ENCODE measurements at regions not wholly inside any gene's neighbourhood (a gene's known extent, or its start where the extent isn't known, plus 50 kb on each side); places are given as distances from the start of the nearest gene placed in this dataset.
"Not testable (repeated sequence)": the region's sequence is repeated elsewhere in the genome, so short reads cannot be mapped to it uniquely, and the experiment has no call there.

DNA sequence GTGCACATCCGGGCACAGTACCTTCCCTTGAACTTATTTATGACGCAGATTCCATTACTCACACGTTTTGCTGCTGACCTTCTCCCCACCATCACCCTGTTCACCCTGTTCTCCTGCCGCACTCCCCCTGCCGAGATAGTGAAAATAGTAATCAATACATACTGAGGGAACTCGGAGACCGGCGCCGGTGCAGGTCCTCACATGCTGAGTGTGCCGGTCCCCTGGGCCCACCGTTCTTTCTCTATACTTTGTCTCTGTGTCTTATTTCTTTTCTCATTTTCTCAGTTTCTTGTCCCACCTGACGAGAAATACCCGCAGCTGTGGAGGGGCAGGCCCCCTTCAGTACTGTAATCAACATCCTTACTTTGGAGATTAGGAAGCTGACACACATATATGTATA, 1337.1 kb upstream of the PABPC4L start:
- no peaks in the 10 kb centered on the region for H3K27me3 ChIP-seq (ENCODE audit: control insufficient read depth, insufficient read depth, low read length)
- H3K36me3 ChIP-seq (ENCODE audit: control insufficient read depth, insufficient read depth, low read length), result no peaks in the 10 kb centered on the region
- H3K4me1 ChIP-seq (ENCODE audit: control insufficient read depth, insufficient read depth, low read length), result no peaks in the 10 kb centered on the region
- H3K9me3 ChIP-seq (ENCODE audit: control insufficient read depth, insufficient read depth, low read length), result no peaks in the 10 kb centered on the region
- H3K9ac ChIP-seq (ENCODE audit: low read depth, low read length), result no peak overlapping the region
- no peak overlapping the region for H3K4me3 ChIP-seq (ENCODE audit: low read depth, low read length)

DNA sequence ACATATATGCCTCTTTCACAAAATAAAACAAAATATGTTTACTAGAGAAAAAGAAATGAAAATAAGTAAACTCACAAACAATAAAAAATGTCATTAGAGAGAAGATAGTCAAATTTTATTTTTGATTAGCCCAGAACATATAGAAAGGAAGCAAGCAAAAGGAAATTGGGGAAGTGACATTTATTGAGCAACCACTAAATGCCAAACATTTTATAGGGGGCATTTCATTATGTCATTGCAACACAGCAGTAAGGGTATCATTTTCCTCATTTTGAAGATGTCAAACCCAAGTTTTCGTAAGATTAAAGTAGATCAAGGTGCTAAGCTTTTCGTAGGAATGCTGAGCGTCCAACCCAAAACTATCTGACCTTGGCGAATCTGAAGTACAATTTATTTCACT, 1331.5 kb upstream of the PABPC4L start:
- H3K9me3 ChIP-seq (ENCODE audit: control insufficient read depth, insufficient read depth, low read length), result no peaks in the 10 kb centered on the region
- H3K4me1 ChIP-seq (ENCODE audit: control insufficient read depth, insufficient read depth, low read length), result no peaks in the 10 kb centered on the region
- H3K36me3 ChIP-seq (ENCODE audit: control insufficient read depth, insufficient read depth, low read length), result no peaks in the 10 kb centered on the region
- H3K4me3 ChIP-seq (ENCODE audit: low read depth, low read length), result no peak overlapping the region
- no peaks in the 10 kb centered on the region for H3K27me3 ChIP-seq (ENCODE audit: control insufficient read depth, insufficient read depth, low read length)
- H3K9ac ChIP-seq (ENCODE audit: low read depth, low read length), result no peak overlapping the region

DNA sequence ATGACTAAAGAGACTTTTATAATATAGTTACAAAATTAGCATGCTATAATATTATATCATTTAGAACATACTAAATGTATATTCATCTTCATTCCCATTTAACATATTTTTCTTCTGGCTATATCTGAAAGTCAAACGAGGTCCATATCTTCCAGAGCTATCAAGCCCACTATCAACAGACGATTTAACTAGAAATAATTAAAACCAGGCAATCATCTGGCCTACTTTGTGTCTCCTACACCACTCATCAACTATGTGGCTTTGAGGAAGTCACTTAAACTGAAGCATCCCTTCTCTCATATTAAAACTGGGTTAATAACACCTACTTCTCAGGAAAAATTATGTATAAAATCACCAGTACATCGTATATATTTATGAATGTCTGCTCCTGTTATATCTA, 1330.5 kb upstream of the PABPC4L start:
- H3K9ac ChIP-seq (ENCODE audit: low read depth, low read length), result no peak overlapping the region

DNA sequence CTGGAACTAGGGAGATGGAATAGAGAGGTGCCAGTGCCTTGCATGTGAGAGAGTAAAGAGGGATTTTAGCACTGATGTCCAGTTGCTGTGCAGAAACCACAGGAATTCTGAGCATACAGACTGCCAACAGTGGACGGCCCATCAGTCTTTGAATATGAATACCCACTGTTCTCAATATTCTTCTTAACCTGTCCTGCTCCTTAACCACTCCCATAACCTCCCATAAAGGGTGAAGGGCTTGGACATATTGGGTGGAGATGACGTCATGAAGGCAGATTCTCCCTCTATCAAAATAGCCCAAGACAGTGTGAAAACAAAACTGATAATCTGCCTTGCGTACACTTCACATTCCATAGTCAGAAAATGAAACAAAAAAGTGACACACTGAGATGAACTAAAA, 1313.7 kb upstream of the PABPC4L start:
- Histone ChIP-seq H3K4me3 (ENCODE audit: low read depth, low read length) (no peak overlapping the region), H3K4me1 (ENCODE audit: control insufficient read depth, insufficient read depth, low read length) (no peaks in the 10 kb centered on the region), H3K9ac (ENCODE audit: low read depth, low read length) (no peak overlapping the region), H3K27me3 (ENCODE audit: control insufficient read depth, insufficient read depth, low read length) (no peaks in the 10 kb centered on the region), H3K36me3 (ENCODE audit: control insufficient read depth, insufficient read depth, low read length) (no peaks in the 10 kb centered on the region), H3K9me3 (ENCODE audit: control insufficient read depth, insufficient read depth, low read length) (no peaks in the 10 kb centered on the region)

More for the DNA sequence above, 1330.5 kb upstream of the PABPC4L start:
- no peaks in the 10 kb centered on the region for H3K9me3 ChIP-seq (ENCODE audit: control insufficient read depth, insufficient read depth, low read length)
- no peaks in the 10 kb centered on the region for H3K36me3 ChIP-seq (ENCODE audit: control insufficient read depth, insufficient read depth, low read length)
- no peaks in the 10 kb centered on the region for H3K4me1 ChIP-seq (ENCODE audit: control insufficient read depth, insufficient read depth, low read length)
- no peaks in the 10 kb centered on the region for H3K27me3 ChIP-seq (ENCODE audit: control insufficient read depth, insufficient read depth, low read length)
- no peak overlapping the region for H3K4me3 ChIP-seq (ENCODE audit: low read depth, low read length)

DNA sequence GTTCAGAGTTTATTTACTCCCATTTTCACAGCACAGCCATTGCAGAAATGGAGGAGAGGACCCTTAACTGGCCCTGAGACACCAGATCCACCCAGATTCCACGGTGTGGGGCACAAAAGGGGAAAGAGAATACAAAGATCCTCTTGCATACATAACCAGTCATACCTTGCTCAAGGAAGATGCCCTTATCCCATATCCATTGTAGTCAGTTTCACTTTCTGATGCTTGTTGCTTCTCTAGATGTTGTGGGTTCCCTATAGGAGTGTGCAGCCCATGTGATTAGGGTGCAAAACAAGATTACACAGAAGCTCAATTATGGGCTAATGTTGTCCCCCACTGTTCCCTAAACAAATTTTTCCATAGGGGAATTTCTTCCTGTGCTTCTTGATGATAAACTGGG, 1309.0 kb upstream of the PABPC4L start:
- no peaks in the 10 kb centered on the region for H3K4me1 ChIP-seq (ENCODE audit: control insufficient read depth, insufficient read depth, low read length)
- no peak overlapping the region for H3K4me3 ChIP-seq (ENCODE audit: low read depth, low read length)
- no peaks in the 10 kb centered on the region for H3K9me3 ChIP-seq (ENCODE audit: control insufficient read depth, insufficient read depth, low read length)
- no peak overlapping the region for H3K9ac ChIP-seq (ENCODE audit: low read depth, low read length)
- H3K27me3 ChIP-seq (ENCODE audit: control insufficient read depth, insufficient read depth, low read length), result no peaks in the 10 kb centered on the region
- no peaks in the 10 kb centered on the region for H3K36me3 ChIP-seq (ENCODE audit: control insufficient read depth, insufficient read depth, low read length)

DNA sequence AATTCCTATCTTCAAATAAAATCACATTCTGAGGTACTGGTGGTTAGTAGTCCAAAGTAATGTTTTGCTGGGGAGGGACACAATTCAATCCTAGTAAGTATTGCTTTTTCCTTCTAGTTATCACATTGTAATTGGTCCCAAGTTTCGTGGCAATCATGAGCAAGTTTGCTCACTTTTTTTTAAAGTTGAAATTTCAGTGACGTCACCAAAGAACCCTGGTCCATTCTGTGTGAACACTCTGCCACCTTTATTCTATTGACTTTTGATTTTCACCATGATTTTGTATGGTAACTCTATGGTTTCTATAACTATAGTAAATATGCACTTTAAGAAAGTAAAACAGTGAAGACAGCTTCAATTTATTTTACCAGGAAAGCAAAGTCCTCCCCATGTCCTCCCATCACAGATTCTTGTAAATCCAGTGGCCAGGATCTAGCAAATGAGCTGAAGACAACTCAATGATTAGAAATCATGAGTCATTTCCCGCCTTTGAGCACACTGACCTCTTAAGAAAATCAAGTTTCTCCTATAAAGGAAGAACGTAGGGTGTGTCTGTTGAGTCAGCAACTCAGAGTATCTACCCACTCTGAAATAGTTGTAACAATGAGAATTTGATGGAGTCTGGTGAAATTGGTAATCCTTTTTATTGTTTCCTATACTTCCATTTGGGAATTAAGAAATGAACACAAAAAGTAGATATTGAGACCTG, 1306.6 kb upstream of the PABPC4L start:
- H3K9me3 ChIP-seq (ENCODE audit: control insufficient read depth, insufficient read depth, low read length), result no peaks in the 10 kb centered on the region
- H3K4me3 ChIP-seq (ENCODE audit: low read depth, low read length), result no peak overlapping the region
- H3K36me3 ChIP-seq (ENCODE audit: control insufficient read depth, insufficient read depth, low read length), result no peaks in the 10 kb centered on the region
- no peaks in the 10 kb centered on the region for H3K4me1 ChIP-seq (ENCODE audit: control insufficient read depth, insufficient read depth, low read length)
- no peaks in the 10 kb centered on the region for H3K27me3 ChIP-seq (ENCODE audit: control insufficient read depth, insufficient read depth, low read length)
- H3K9ac ChIP-seq (ENCODE audit: low read depth, low read length), result no peak overlapping the region

DNA sequence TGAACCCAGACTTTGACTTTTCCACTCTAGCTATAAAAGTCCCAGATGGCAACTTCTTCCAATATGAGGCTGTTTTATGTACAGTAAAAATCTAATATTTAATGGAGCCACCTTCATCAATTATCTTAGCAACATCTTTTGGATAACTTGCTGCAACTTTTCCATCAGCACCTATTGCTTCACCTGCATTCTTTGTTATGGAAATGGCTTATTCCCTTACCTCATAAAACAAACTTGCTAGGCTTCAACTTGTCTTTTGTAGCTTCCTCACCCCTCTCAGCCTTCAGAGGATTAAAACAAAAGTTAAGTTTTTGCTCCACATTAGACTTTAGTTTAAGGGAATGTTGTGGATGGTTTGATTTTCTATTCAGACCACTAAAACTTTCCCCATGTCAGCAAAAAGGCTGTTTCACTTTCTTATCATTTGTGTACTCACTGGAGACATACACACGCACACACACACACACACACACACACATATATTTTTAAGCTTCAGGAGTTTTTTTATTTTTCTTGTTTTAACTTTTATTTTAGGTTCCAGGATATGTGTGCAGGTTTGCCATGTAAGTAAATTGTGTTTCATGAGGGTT, 1296.1 kb upstream of the PABPC4L start:
- Histone ChIP-seq H3K9me3 (ENCODE audit: control insufficient read depth, insufficient read depth, low read length) (no peaks in the 10 kb centered on the region), H3K4me1 (ENCODE audit: control insufficient read depth, insufficient read depth, low read length) (no peaks in the 10 kb centered on the region), H3K4me3 (ENCODE audit: low read depth, low read length) (no peak overlapping the region), H3K36me3 (ENCODE audit: control insufficient read depth, insufficient read depth, low read length) (no peaks in the 10 kb centered on the region), H3K9ac (ENCODE audit: low read depth, low read length) (no peak overlapping the region), H3K27me3 (ENCODE audit: control insufficient read depth, insufficient read depth, low read length) (no peaks in the 10 kb centered on the region)

DNA sequence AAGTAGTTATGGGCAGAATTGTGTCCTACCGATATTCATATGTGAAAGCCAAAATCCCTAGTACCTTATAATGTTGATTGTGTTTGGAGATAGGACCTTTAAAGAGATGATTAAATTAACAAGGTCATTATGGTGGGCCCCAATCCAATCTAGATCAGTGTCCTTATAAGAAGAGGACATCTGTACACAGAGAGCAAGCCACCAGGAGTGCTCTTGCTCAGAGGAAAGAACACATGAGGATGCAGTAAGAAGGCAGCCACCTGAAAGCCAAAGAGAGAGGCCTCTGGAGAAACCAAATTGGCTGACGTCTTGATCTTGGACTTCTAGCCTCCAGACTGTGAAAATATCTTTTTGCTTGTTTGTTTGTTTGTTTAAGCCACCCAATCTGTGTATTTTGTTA, 1290.8 kb upstream of the PABPC4L start:
- H3K4me3 ChIP-seq (ENCODE audit: low read depth, low read length), result no peak overlapping the region
- H3K9me3 ChIP-seq (ENCODE audit: control insufficient read depth, insufficient read depth, low read length), result no peaks in the 10 kb centered on the region
- H3K9ac ChIP-seq (ENCODE audit: low read depth, low read length), result no peak overlapping the region
- H3K27me3 ChIP-seq (ENCODE audit: control insufficient read depth, insufficient read depth, low read length), result no peaks in the 10 kb centered on the region
- no peaks in the 10 kb centered on the region for H3K4me1 ChIP-seq (ENCODE audit: control insufficient read depth, insufficient read depth, low read length)
- H3K36me3 ChIP-seq (ENCODE audit: control insufficient read depth, insufficient read depth, low read length), result no peaks in the 10 kb centered on the region

DNA sequence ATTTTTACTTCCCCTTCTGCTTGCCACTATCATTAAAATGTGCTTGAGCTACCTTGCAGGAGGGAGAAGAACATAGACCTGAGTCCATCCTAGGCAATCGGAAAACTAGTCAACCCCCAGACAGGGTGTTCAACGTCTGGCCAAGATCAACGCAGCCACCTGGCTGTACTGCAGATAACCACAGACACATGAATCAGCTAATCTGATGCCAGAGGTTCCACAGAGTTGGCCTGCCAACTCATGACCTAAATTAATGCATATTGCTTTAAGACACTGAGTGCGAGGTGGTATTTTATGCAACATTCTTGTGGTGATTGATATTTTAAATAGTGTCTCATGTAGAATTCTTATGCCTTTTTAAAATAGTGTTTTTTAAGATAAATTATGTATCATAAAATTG, 1283.8 kb upstream of the PABPC4L start:
- H3K4me3 ChIP-seq (ENCODE audit: low read depth, low read length), result no peak overlapping the region
- H3K9me3 ChIP-seq (ENCODE audit: control insufficient read depth, insufficient read depth, low read length), result no peaks in the 10 kb centered on the region
- H3K27me3 ChIP-seq (ENCODE audit: control insufficient read depth, insufficient read depth, low read length), result no peaks in the 10 kb centered on the region
- no peaks in the 10 kb centered on the region for H3K4me1 ChIP-seq (ENCODE audit: control insufficient read depth, insufficient read depth, low read length)
- H3K9ac ChIP-seq (ENCODE audit: low read depth, low read length), result no peak overlapping the region
- H3K36me3 ChIP-seq (ENCODE audit: control insufficient read depth, insufficient read depth, low read length), result no peaks in the 10 kb centered on the region

DNA sequence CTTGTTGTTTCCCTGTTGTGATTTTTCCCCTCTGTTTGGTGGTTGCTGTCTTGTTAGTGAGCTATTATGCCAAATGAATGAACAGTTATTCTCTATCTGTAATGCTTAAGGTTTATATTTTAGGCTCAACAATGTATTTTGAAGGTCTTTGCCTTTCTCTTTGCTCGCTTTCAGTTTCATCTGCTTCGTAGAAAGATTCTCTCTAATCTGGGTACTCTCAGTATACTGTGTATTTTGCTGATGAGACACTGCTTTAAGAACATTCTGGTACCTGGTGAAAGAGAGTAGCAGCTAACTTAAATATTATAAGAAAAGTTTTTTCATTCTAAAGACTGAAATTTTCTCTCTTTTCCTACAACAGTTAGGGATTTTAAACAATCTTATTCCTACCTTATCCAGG, 1274.7 kb upstream of the PABPC4L start:
- Histone ChIP-seq H3K4me1 (ENCODE audit: control insufficient read depth, insufficient read depth, low read length) (no peaks in the 10 kb centered on the region), H3K9me3 (ENCODE audit: control insufficient read depth, insufficient read depth, low read length) (no peaks in the 10 kb centered on the region), H3K36me3 (ENCODE audit: control insufficient read depth, insufficient read depth, low read length) (peaks cover 2% of the 10 kb centered on the region), H3K4me3 (ENCODE audit: low read depth, low read length) (no peak overlapping the region), H3K27me3 (ENCODE audit: control insufficient read depth, insufficient read depth, low read length) (no peaks in the 10 kb centered on the region), H3K9ac (ENCODE audit: low read depth, low read length) (no peak overlapping the region)

DNA sequence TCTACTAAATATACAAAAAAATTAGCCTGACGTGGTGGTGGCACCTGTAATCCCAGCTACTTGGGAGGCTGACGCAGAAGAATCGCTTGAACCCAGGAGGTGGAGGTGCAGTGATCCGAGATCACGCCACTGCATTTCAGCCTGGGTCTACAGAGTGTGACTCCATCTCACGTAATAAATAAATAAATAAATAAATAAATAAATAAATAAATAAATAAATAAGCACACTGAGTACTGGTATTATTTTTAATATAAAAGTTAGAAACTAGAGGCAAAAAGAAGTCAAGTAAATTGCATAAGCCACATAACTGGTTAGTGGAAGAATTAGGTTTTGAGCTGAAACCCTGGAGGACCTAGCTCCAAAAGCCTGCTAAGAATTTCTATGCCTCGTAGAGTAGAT, 1262.7 kb upstream of the PABPC4L start:
- H3K4me1 ChIP-seq (ENCODE audit: control insufficient read depth, insufficient read depth, low read length), result no peaks in the 10 kb centered on the region
- no peaks in the 10 kb centered on the region for H3K9me3 ChIP-seq (ENCODE audit: control insufficient read depth, insufficient read depth, low read length)
- no peaks in the 10 kb centered on the region for H3K36me3 ChIP-seq (ENCODE audit: control insufficient read depth, insufficient read depth, low read length)
- no peak overlapping the region for H3K4me3 ChIP-seq (ENCODE audit: low read depth, low read length)
- H3K27me3 ChIP-seq (ENCODE audit: control insufficient read depth, insufficient read depth, low read length), result no peaks in the 10 kb centered on the region
- H3K9ac ChIP-seq (ENCODE audit: low read depth, low read length), result no peak overlapping the region

DNA sequence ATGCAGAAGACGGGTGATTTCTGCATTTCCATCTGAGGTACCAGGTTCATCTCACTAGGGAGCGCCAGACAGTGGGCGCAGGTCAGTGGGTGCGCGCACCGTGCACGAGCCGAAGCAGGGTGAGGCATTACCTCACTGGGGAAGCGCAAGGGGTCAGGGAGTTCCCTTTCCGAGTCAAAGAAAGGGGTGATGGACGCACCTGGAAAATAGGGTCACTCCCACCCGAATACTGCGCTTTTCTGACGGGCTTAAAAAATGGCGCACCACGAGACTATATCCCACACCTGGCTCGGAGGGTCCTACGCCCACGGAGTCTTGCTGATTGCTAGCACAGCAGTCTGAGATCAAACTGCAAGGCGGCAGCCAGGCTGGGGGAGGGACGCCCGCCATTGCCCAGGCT, 1246.0 kb upstream of the PABPC4L start:
- not testable (repeated sequence) for H3K9ac ChIP-seq (ENCODE audit: low read depth, low read length); H3K27me3 ChIP-seq (ENCODE audit: control insufficient read depth, insufficient read depth, low read length); H3K9me3 ChIP-seq (ENCODE audit: control insufficient read depth, insufficient read depth, low read length); H3K36me3 ChIP-seq (ENCODE audit: control insufficient read depth, insufficient read depth, low read length); H3K4me1 ChIP-seq (ENCODE audit: control insufficient read depth, insufficient read depth, low read length)
- peak overlapping the region; percentile 18 for H3K4me3 ChIP-seq (ENCODE audit: low read depth, low read length)

Data from iPS-15b (cell line).